GM23338 (cell line): ENCODE measurements at regions not wholly inside any gene's neighbourhood (a gene's known extent, or its start where the extent isn't known, plus 50 kb on each side); places are given as distances from the start of the nearest gene placed in this dataset.

ENCODE experiments used
- CTCF ChIP-seq, 2 experiments: fragments of 200-600 bp in 1 of 2; sonication (generic) in 1 of 2; conservative IDR thresholded peaks; 2 replicates each; pipeline versions ENCODE4 v1.5.1 to v1.6.1; 2016 to 2017; ENCODE audit warnings: antibody characterized with exemption in 2 of 2, low read depth in 2 of 2, mild to moderate bottlenecking in 2 of 2, moderate library complexity in 1 of 2
- EZH2phosphoT487 ChIP-seq: fragments of 200-600 bp; sonication (generic); IDR thresholded peaks from one replicate; pipeline ENCODE4 v1.8.1; 2018; ENCODE audit warnings: antibody characterized with exemption; ENCODE audit not compliant: unreplicated experiment

DNA sequence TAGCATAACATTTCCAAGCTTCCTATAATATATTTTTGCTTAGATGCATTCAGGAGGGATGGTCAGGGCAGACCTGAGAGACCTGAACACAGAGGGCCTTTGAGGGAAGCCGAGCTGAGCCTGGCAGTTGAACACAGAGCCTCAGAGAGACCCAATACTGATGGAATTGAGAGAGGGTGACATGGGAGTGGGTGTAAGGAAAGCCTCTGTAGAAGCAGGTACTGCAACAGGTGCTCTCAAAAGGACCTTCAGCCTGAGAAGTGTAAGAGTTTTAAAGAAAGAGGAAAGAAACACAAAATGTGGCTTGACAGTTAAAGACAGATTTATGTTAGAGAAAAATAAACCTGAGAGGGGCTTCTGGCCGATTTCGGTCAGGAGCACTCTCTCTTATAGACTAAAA is 73.9 kb upstream of the PGBD5 start:
- TF ChIP-seq CTCF (conservative IDR thresholded peaks at IDR 0.05; ENCODE audit: low read depth in 2 of 2), result no peak
- TF ChIP-seq EZH2phosphoT487, result no peak
